Smooth muscle cell (in vitro differentiated cells): ENCODE measurements at regions not wholly inside any gene's neighbourhood (a gene's known extent, or its start where the extent isn't known, plus 50 kb on each side); places are given as distances from the start of the nearest gene placed in this dataset.

Experiments used
- DNase-seq: peaks from one replicate; lab custom pipeline; 2025; ENCODE audit not compliant: unreplicated experiment; lab: John Stamatoyannopoulos, UW
- H2AFZ ChIP-seq: fragments of 200-600 bp; sonication (generic); 2 replicates; pipeline ENCODE4 v1.6.0; 2016; ENCODE audit warnings: antibody characterized with exemption, low read depth, mild to moderate bottlenecking
- H3F3A ChIP-seq: fragments of 200-600 bp; sonication (generic); 2 replicates; pipeline ENCODE4 v1.6.0; 2017; ENCODE audit warnings: antibody characterized with exemption, low read depth
- H3K27ac ChIP-seq: fragments of 200-600 bp; sonication (generic); 2 replicates; pipeline ENCODE4 v1.5.1; 2016; ENCODE audit warnings: low read depth, mild to moderate bottlenecking
- H3K27me3 ChIP-seq: fragments of 200-600 bp; sonication (generic); 2 replicates; pipeline ENCODE4 v1.6.1; 2016; ENCODE audit warnings: low read depth, mild to moderate bottlenecking
- H3K36me3 ChIP-seq: fragments of 200-600 bp; sonication (generic); 2 replicates; pipeline ENCODE4 v1.5.1; 2016; ENCODE audit warnings: low read depth
- H3K4me1 ChIP-seq: fragments of 200-600 bp; sonication (generic); 2 replicates; pipeline ENCODE4 v1.5.1; 2016; ENCODE audit warnings: low read depth
- H3K4me2 ChIP-seq: fragments of 200-600 bp; sonication (generic); 2 replicates; pipeline ENCODE4 v1.6.0; 2016; ENCODE audit warnings: mild to moderate bottlenecking
- H3K4me3 ChIP-seq: fragments of 200-600 bp; sonication (generic); 2 replicates; pipeline ENCODE4 v1.5.1; 2016; ENCODE audit warnings: mild to moderate bottlenecking
- H3K79me2 ChIP-seq: fragments of 200-600 bp; sonication (generic); 2 replicates; pipeline ENCODE4 v1.6.0; 2016; ENCODE audit warnings: low read depth, mild to moderate bottlenecking
- H3K9ac ChIP-seq: fragments of 200-600 bp; sonication (generic); 2 replicates; pipeline ENCODE4 v1.6.0; 2016; ENCODE audit warnings: low read depth
- H3K9me3 ChIP-seq: fragments of 200-600 bp; sonication (generic); replicated peaks from 2 replicates; pipeline ENCODE4 v1.5.1; 2016; ENCODE audit warnings: low read depth
- H4K20me1 ChIP-seq: fragments of 200-600 bp; sonication (generic); 2 replicates; pipeline ENCODE4 v1.6.0; 2016; ENCODE audit warnings: low read depth
- CTCF ChIP-seq: fragments of 200-600 bp; sonication (generic); IDR thresholded peaks from 2 replicates; pipeline ENCODE4 v1.5.1; 2017; ENCODE audit warnings: borderline replicate concordance, mild to moderate bottlenecking, antibody characterized with exemption; ENCODE audit not compliant: insufficient read depth, poor library complexity, severe bottlenecking
- WGBS: methylation state at CpG from one replicate; pipeline ENCODE4 v1.1.7; 2016; ENCODE audit warnings: low lambda C conversion rate; 5-methylcytosine and 5-hydroxymethylcytosine counted together

GRCh38 chr9:86452201-86452828, 98.1 kb upstream of the TUT7 start:
- no peak overlapping the region for H3K4me2 ChIP-seq
- no peak overlapping the region for H3K4me3 ChIP-seq
- H3K9me3 ChIP-seq = no peaks in the 10 kb centered on the region
- H4K20me1 ChIP-seq = no peaks in the 10 kb centered on the region
- H3K27me3 ChIP-seq = no peaks in the 10 kb centered on the region
- no peak for TF ChIP-seq CTCF
- H3K79me2 ChIP-seq = no peaks in the 10 kb centered on the region
- 84% methylated on average over 3 of the region's 3 CpGs for WGBS
- no peak for DNase-seq
- H3K27ac ChIP-seq = no peak overlapping the region
- no peak overlapping the region for H3K9ac ChIP-seq
- H3F3A ChIP-seq = no peaks in the 10 kb centered on the region
- H3K36me3 ChIP-seq = no peaks in the 10 kb centered on the region
- no peaks in the 10 kb centered on the region for H3K4me1 ChIP-seq
- no peak overlapping the region for H2AFZ ChIP-seq

GRCh38 chr9:86449246-86449645, 95.0 kb upstream of the TUT7 start:
- H3F3A ChIP-seq = no peaks in the 10 kb centered on the region
- H3K79me2 ChIP-seq = no peaks in the 10 kb centered on the region
- no peak for TF ChIP-seq CTCF
- H3K4me2 ChIP-seq = no peak overlapping the region
- DNase-seq = no peak
- H4K20me1 ChIP-seq = no peaks in the 10 kb centered on the region
- no peak overlapping the region for H3K9ac ChIP-seq
- no peaks in the 10 kb centered on the region for H3K4me1 ChIP-seq
- 82% methylated on average over 2 of the region's 2 CpGs for WGBS
- H3K9me3 ChIP-seq = no peaks in the 10 kb centered on the region
- H3K4me3 ChIP-seq = no peak overlapping the region
- H3K36me3 ChIP-seq = no peaks in the 10 kb centered on the region
- H3K27ac ChIP-seq = no peak overlapping the region
- no peaks in the 10 kb centered on the region for H3K27me3 ChIP-seq
- H2AFZ ChIP-seq = no peak overlapping the region

- DNase-seq = no peak
- no peaks in the 10 kb centered on the region for H4K20me1 ChIP-seq
- no peaks in the 10 kb centered on the region for H3K79me2 ChIP-seq
- H2AFZ ChIP-seq = no peak overlapping the region
- no peak overlapping the region for H3K4me3 ChIP-seq
- H3F3A ChIP-seq = no peaks in the 10 kb centered on the region
- 78% methylated on average over 1 of the region's 1 CpG for WGBS
- no peaks in the 10 kb centered on the region for H3K36me3 ChIP-seq
- H3K27ac ChIP-seq = no peak overlapping the region
- H3K9me3 ChIP-seq = no peaks in the 10 kb centered on the region
- no peaks in the 10 kb centered on the region for H3K4me1 ChIP-seq
- H3K4me2 ChIP-seq = no peak overlapping the region
- no peak for TF ChIP-seq CTCF
- H3K27me3 ChIP-seq = no peaks in the 10 kb centered on the region
- H3K9ac ChIP-seq = no peak overlapping the region
Observed at GRCh38 chr9:86445671-86446070, 91.5 kb upstream of the TUT7 start.

- TF ChIP-seq CTCF = no peak
- Histone ChIP-seq H3K36me3 (no peaks in the 10 kb centered on the region), H3K9me3 (no peaks in the 10 kb centered on the region), H3K4me2 (no peak overlapping the region), H3F3A (no peaks in the 10 kb centered on the region), H3K9ac (no peak overlapping the region), H4K20me1 (no peaks in the 10 kb centered on the region), H3K27me3 (no peaks in the 10 kb centered on the region), H3K4me3 (no peak overlapping the region), H3K79me2 (no peaks in the 10 kb centered on the region), H3K4me1 (no peaks in the 10 kb centered on the region), H3K27ac (no peak overlapping the region), H2AFZ (no peak overlapping the region)
- no peak for DNase-seq
- 61% methylated on average over 3 of the region's 3 CpGs for WGBS
Observed at GRCh38 chr9:86443992-86444391, 89.8 kb upstream of the TUT7 start.
